Esophagus squamous epithelium (tissue), 5 donors: ENCODE measurements at regions not wholly inside any gene's neighbourhood (a gene's known extent, or its start where the extent isn't known, plus 50 kb on each side); places are given as distances from the start of the nearest gene placed in this dataset.

Experiments
- DNase-seq: peaks from one replicate; lab custom pipeline; 2025; lab: John Stamatoyannopoulos, UW
- H3K27ac ChIP-seq, 4 donors: fragments of 200-600 bp; sonication (generic); one replicate each; pipeline ENCODE4 v1.5.1; 2016 to 2019; ENCODE audit warnings: mild to moderate bottlenecking in 1 of 4
- H3K27me3 ChIP-seq, 4 donors: fragments of 200-600 bp; sonication (generic); 1 replicate in 3 of 4; 2 replicates in 1 of 4; pipeline versions ENCODE4 v1.5.1 to v1.6.0; 2017 to 2021; ENCODE audit warnings: antibody characterized with exemption in 1 of 4
- H3K36me3 ChIP-seq, 3 donors: fragments of 200-600 bp; sonication (generic); one replicate each; pipeline ENCODE4 v1.5.1; 2016 to 2019
- H3K4me1 ChIP-seq, 3 donors: fragments of 200-600 bp; sonication (generic); one replicate each; pipeline ENCODE4 v1.5.1; 2017 to 2019
- H3K4me3 ChIP-seq, 4 donors: fragments of 200-600 bp; sonication (generic); 1 replicate in 3 of 4; 2 replicates in 1 of 4; pipeline ENCODE4 v1.5.1; 2016 to 2019; ENCODE audit warnings: mild to moderate bottlenecking in 2 of 4, moderate library complexity in 1 of 4
- H3K9me3 ChIP-seq, 3 donors: fragments of 200-600 bp; sonication (generic); one replicate each; pipeline ENCODE4 v1.5.1; 2016 to 2019
- CTCF ChIP-seq, 6 experiments: fragments of 450-650 bp in 4 of 6; fragments of 200-600 bp in 2 of 6; sonication (generic) in 2 of 6; IDR thresholded peaks; one replicate each; pipeline ENCODE4 v1.5.1; 2016 to 2019; ENCODE audit warnings: antibody characterized with exemption in 6 of 6, mild to moderate bottlenecking in 4 of 6, moderate library complexity in 4 of 6
- POLR2A ChIP-seq, 4 donors: fragments of 450-650 bp; IDR thresholded peaks; one replicate each; pipeline ENCODE4 v1.6.1; 2017; ENCODE audit warnings: antibody characterized with exemption in 4 of 4, mild to moderate bottlenecking in 4 of 4, moderate library complexity in 3 of 4
- WGBS, 2 donors: methylation state at CpG; one replicate each; pipeline ENCODE4 v1.1.5; 2018; 5-methylcytosine and 5-hydroxymethylcytosine counted together
- intact Hi-C: fragments of 100-400 bp; cut with DNase I; formaldehyde crosslinking; loops from one replicate; pipeline ENCODE4 v1.15.0; 2022
- donor health status: DM: yes; HTN: yes; CAD: no.

GRCh38 chr5:119926301-119926700 lies 296.9 kb downstream of the FAM170A start:
- no peaks in the 10 kb centered on the region for H3K36me3 ChIP-seq

GRCh38 chr5:119928974-119929373 lies 299.6 kb downstream of the FAM170A start:
- Histone ChIP-seq H3K27ac (no peak overlapping the region), H3K4me3 (no peak overlapping the region), H3K4me1 (no peaks in the 10 kb centered on the region), H3K36me3 (no peaks in the 10 kb centered on the region), H3K27me3 (no peaks in the 10 kb centered on the region), H3K9me3 (no peaks in the 10 kb centered on the region)
- TF ChIP-seq POLR2A (IDR thresholded peaks at IDR 0.05), result no peak
- no peak for TF ChIP-seq CTCF (IDR thresholded peaks at IDR 0.05)
- intact Hi-C loops, result no loop called here
- DNase-seq, result no peak

More at GRCh38 chr5:119926301-119926700, 296.9 kb downstream of the FAM170A start:
- no peak for DNase-seq
- Histone ChIP-seq H3K27me3 (no peaks in the 10 kb centered on the region), H3K4me1 (no peaks in the 10 kb centered on the region), H3K4me3 (no peak overlapping the region), H3K9me3 (no peaks in the 10 kb centered on the region), H3K27ac (no peak overlapping the region)
- intact Hi-C loops, result no loop called here
- TF ChIP-seq POLR2A (IDR thresholded peaks at IDR 0.05), result no peak
- no peak for TF ChIP-seq CTCF (IDR thresholded peaks at IDR 0.05)
- 73 to 89% methylated on average over 1 of the region's 1 CpG for WGBS, 2 donors

GRCh38 chr5:119930490-119930889 lies 301.1 kb downstream of the FAM170A start:
- Histone ChIP-seq H3K4me1 (no peaks in the 10 kb centered on the region), H3K4me3 (no peak overlapping the region), H3K27me3 (no peaks in the 10 kb centered on the region), H3K9me3 (no peaks in the 10 kb centered on the region), H3K27ac (no peak overlapping the region), H3K36me3 (no peaks in the 10 kb centered on the region)
- 49 to 54% methylated on average over 4 of the region's 4 CpGs for WGBS, 2 donors
- TF ChIP-seq CTCF (IDR thresholded peaks at IDR 0.05), result no peak
- TF ChIP-seq POLR2A (IDR thresholded peaks at IDR 0.05), result no peak
- intact Hi-C loops, result no loop called here
- no peak for DNase-seq

- WGBS, 2 donors, result 75 to 85% methylated on average over 2 of the region's 2 CpGs
- no peak for DNase-seq
- Histone ChIP-seq H3K27me3 (no peaks in the 10 kb centered on the region), H3K36me3 (no peaks in the 10 kb centered on the region), H3K4me1 (no peaks in the 10 kb centered on the region), H3K27ac (no peak overlapping the region), H3K4me3 (no peak overlapping the region), H3K9me3 (no peaks in the 10 kb centered on the region)
- intact Hi-C loops, result no loop called here
- TF ChIP-seq POLR2A (IDR thresholded peaks at IDR 0.05), result no peak
- TF ChIP-seq CTCF (IDR thresholded peaks at IDR 0.05), result peak in 2 of 6 experiments; percentile 21 to 24
Observed at GRCh38 chr5:119943148-119943547, 313.8 kb downstream of the FAM170A start.

GRCh38 chr5:119945691-119946090 lies 316.3 kb downstream of the FAM170A start:
- Histone ChIP-seq H3K4me3 (no peak overlapping the region), H3K27ac (no peak overlapping the region), H3K9me3 (no peaks in the 10 kb centered on the region), H3K4me1 (no peaks in the 10 kb centered on the region), H3K27me3 (no peaks in the 10 kb centered on the region), H3K36me3 (no peaks in the 10 kb centered on the region)
- no peak for DNase-seq
- no peak for TF ChIP-seq CTCF (IDR thresholded peaks at IDR 0.05)
- intact Hi-C loops, result no loop called here
